K562 (cell line): ENCODE measurements at regions not wholly inside any gene's neighbourhood (a gene's known extent, or its start where the extent isn't known, plus 50 kb on each side); places are given as distances from the start of the nearest gene placed in this dataset.
"Not testable (repeated sequence)": the region's sequence is repeated elsewhere in the genome, so short reads cannot be mapped to it uniquely, and the experiment has no call there.

Experiments
- TF ChIP-seq, protein P1 (sequence below): sonication (generic); formaldehyde crosslinking; IDR thresholded peaks from 2 replicates; pipeline ENCODE4 v1.8.1; 2023; ENCODE audit warnings: mild to moderate bottlenecking, missing genetic modification reagents
- TF ChIP-seq, protein P2 (sequence below), 3 experiments: IDR thresholded peaks in 2 of 3; conservative IDR thresholded peaks in 1 of 3; 2 replicates each; pipeline ENCODE4 v1.5.1; 2011 to 2012; ENCODE audit warnings: low read length in 3 of 3, mild to moderate bottlenecking in 3 of 3, control low read depth in 2 of 3, improper control_type of control experiment in 1 of 3, inconsistent platforms in 1 of 3, low read depth in 1 of 3, mixed read lengths in 1 of 3, moderate library complexity in 1 of 3; ENCODE audit not compliant: insufficient read depth in 2 of 3

DNA sequence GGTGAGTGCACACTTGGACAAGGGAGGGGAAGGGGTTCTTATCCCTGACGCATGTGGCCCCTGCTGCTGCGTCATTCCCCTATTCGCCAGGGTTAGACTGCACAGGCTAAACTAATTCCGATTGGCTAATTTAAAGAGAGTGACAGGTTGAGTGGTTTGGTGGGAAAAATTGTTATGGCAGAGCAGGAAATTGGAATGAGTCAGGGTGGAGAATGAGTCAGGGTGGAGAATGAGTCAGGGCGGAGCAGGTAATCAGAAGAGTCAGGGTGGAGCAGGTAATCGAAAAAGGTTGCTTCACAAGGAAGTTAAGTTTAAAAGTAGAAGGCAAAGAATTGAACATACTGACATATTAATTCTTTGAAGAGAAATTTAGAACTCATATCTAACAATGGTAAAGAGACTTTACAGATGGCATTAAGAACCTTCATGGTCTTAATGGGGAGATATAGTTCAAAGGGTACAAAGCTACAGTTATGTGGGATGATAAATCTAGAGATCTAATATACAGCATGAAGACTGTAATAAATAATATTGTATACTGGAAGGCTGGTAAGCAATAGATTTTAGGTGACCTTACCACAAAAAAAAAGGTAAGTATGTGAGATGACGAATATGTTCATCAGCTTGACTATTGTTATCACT is 60.5 kb upstream of the XPO1 start:
- TF ChIP-seq, protein P1, sequence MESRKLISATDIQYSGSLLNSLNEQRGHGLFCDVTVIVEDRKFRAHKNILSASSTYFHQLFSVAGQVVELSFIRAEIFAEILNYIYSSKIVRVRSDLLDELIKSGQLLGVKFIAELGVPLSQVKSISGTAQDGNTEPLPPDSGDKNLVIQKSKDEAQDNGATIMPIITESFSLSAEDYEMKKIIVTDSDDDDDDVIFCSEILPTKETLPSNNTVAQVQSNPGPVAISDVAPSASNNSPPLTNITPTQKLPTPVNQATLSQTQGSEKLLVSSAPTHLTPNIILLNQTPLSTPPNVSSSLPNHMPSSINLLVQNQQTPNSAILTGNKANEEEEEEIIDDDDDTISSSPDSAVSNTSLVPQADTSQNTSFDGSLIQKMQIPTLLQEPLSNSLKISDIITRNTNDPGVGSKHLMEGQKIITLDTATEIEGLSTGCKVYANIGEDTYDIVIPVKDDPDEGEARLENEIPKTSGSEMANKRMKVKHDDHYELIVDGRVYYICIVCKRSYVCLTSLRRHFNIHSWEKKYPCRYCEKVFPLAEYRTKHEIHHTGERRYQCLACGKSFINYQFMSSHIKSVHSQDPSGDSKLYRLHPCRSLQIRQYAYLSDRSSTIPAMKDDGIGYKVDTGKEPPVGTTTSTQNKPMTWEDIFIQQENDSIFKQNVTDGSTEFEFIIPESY (CRISPR knock-in tag) = not testable (repeated sequence)
- TF ChIP-seq, protein P2, sequence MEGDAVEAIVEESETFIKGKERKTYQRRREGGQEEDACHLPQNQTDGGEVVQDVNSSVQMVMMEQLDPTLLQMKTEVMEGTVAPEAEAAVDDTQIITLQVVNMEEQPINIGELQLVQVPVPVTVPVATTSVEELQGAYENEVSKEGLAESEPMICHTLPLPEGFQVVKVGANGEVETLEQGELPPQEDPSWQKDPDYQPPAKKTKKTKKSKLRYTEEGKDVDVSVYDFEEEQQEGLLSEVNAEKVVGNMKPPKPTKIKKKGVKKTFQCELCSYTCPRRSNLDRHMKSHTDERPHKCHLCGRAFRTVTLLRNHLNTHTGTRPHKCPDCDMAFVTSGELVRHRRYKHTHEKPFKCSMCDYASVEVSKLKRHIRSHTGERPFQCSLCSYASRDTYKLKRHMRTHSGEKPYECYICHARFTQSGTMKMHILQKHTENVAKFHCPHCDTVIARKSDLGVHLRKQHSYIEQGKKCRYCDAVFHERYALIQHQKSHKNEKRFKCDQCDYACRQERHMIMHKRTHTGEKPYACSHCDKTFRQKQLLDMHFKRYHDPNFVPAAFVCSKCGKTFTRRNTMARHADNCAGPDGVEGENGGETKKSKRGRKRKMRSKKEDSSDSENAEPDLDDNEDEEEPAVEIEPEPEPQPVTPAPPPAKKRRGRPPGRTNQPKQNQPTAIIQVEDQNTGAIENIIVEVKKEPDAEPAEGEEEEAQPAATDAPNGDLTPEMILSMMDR (IDR thresholded peaks at IDR 0.05 in 2 of 3, conservative IDR thresholded peaks at IDR 0.05 in 1 of 3; ENCODE audit: insufficient read depth in 2 of 3, low read depth in 1 of 3, low read length in 3 of 3) = not testable (repeated sequence)
